GM12891 (cell line): ENCODE measurements at regions not wholly inside any gene's neighbourhood (a gene's known extent, or its start where the extent isn't known, plus 50 kb on each side); places are given as distances from the start of the nearest gene placed in this dataset.
A peak's percentile ranks its signal among the peaks of the same experiment; 100 is the strongest.

Source experiments
- DNase-seq: peaks from one replicate; pipeline ENCODE4 v3.0.0; 2011; ENCODE audit warnings: low spot score; ENCODE audit not compliant: insufficient read length
- FAIRE-seq: peaks from 2 replicates; lab custom pipeline; 2011; peaks lifted over from hg19 to GRCh38; lab: Jason Lieb, UNC
- PAX5 ChIP-seq: IDR thresholded peaks from 2 replicates; pipeline ENCODE4 v1.6.1; 2011; ENCODE audit warnings: low read length, moderate library complexity, mild to moderate bottlenecking; ENCODE audit not compliant: insufficient read depth, severe bottlenecking
- POLR2A ChIP-seq: IDR thresholded peaks from 2 replicates; pipeline ENCODE4 v1.6.1; 2011; ENCODE audit warnings: low read depth, low read length, control low read depth
- POLR2AphosphoS5 ChIP-seq: IDR thresholded peaks from 2 replicates; pipeline ENCODE4 v1.6.1; 2011; ENCODE audit warnings: low read depth, low read length, control low read depth
- POU2F2 ChIP-seq: IDR thresholded peaks from 2 replicates; pipeline ENCODE4 v1.6.1; 2011; ENCODE audit warnings: low read depth, mild to moderate bottlenecking, control low read depth, low read length, moderate library complexity
- SPI1 ChIP-seq: IDR thresholded peaks from 2 replicates; pipeline ENCODE4 v1.6.1; 2011; ENCODE audit warnings: low read depth, low read length, control low read depth
- TAF1 ChIP-seq: IDR thresholded peaks from 2 replicates; pipeline ENCODE4 v1.6.1; 2011; ENCODE audit warnings: low read depth, low read length, control low read depth

DNA sequence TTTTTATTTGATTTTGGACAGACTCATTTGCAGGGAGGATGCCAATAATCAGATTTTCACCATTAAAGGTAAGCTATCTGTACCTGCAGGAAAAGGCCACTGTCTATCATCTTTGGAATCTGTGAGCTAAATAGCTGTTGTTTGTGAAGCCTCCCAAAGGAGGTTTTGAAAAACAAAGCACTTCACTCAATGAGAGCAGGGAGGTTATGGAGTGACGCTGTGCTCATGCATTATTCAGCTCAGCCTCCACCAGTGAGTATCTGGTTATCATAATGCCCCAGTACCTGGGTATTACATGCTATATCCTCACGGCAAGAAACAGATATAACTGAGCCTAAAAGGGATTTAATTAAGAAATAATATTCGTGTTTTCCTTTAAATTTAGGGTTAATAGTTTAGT, 189.6 kb upstream of the PIK3C3 start:
- DNase-seq (no peak), FAIRE-seq (no peak)
- no peak for TF ChIP-seq PAX5
- TF ChIP-seq POLR2A, result no peak
- TF ChIP-seq POLR2AphosphoS5, result no peak
- TF ChIP-seq SPI1, result no peak
- TF ChIP-seq TAF1, result no peak

DNA sequence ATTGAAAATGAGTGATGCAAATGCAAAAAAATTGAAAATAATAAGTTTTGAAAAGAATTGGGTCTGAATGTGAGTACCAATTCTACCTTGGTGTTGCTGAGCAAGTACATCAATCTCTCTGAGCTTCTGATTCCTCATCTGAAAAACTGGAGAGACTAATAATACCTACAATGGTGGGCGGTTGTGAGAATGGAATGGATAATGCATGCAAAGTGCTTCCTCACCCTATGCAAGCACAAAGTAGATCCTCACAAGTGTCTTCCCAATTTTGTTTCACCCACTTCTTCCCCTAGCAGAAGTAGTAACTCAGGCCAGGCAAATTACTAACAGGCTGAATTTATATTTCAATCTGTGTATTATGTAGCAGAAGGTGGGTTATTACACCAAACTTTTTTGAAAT, 191.7 kb upstream of the PIK3C3 start:
- no peak for TF ChIP-seq TAF1
- no peak for TF ChIP-seq POLR2A
- TF ChIP-seq PAX5, result no peak
- no peak for TF ChIP-seq POLR2AphosphoS5
- TF ChIP-seq SPI1, result no peak
- FAIRE-seq, result no peak

DNA sequence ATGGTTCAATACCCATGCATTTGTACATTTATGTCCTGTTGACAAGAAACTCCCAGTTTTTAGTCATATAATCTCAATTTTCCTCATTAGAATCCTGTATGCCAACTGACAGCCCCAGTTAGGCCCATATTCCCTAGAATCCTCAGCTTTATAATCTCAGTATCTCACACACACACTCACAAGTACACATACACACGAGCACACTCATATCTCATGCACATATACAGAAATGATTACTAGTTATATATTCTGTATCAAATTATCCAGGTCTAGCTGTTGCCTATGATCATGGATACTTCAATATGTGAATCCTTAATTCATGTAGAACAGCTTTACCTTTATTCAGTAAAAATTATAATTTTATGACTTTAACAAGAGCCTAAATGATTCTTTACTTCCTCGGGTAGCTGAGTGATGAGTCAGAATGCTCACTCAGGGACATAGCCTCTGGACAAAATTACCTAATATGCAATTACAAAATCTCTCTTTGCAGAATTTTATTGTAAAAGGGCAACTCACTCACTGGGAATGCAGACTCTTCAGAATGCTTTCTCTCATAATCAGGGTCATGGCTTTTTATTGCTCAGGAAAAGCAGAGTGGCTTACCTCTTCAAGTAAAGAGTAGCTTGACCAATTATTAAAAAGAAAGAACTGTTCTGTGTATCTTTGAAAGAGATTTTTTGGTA, 193.6 kb upstream of the PIK3C3 start:
- DNase-seq (no peak), FAIRE-seq (no peak)
- TF ChIP-seq TAF1 (no peak), SPI1 (no peak), PAX5 (no peak), POLR2AphosphoS5 (no peak), POU2F2 (no peak), POLR2A (no peak)

More for the DNA sequence above, 191.7 kb upstream of the PIK3C3 start:
- no peak for DNase-seq

DNA sequence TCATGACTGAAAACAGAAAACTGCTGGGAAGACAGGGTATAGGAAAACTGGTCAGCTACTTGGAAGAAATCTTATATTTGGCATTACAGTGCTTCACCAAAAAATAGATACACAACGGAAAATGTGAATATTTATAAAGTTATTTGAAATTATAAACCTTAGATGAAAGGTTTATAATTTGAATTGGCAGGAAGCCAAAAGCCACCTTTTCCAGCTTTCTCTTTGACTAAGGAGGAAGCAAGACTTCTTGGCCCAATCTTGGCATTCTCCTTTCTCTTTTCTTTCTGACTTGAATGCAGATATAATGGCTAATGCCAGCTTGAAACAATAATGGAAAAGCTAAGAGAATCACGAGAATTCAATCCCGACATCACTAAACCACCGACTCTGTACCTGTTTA, 196.5 kb upstream of the PIK3C3 start:
- DNase-seq, result no peak
- no peak for TF ChIP-seq POU2F2
- TF ChIP-seq POLR2AphosphoS5, result no peak
- no peak for FAIRE-seq

DNA sequence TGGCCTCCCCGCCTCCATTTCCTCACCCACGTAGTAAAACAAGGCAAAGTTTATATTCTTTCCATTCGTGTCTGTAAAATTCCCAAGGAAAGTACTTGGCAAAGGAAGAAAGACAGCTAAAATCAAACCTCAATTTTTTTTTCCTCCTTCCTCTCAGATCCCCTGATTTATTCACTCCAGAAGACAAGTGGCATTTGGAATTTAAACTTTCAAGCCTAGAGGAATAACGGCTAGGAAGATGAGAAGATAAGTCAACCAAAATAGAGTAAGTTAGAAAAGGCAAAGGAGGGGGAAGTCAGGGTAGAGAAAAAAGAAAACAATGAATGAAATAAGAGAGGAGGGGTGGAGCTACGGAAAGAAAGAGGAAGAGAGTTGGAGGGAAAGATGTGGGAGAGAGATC, 198.9 kb upstream of the PIK3C3 start:
- TF ChIP-seq PAX5 (no peak), POU2F2 (no peak), POLR2A (no peak), SPI1 (no peak), POLR2AphosphoS5 (no peak), TAF1 (no peak)
- DNase-seq (no peak), FAIRE-seq (no peak)

DNA sequence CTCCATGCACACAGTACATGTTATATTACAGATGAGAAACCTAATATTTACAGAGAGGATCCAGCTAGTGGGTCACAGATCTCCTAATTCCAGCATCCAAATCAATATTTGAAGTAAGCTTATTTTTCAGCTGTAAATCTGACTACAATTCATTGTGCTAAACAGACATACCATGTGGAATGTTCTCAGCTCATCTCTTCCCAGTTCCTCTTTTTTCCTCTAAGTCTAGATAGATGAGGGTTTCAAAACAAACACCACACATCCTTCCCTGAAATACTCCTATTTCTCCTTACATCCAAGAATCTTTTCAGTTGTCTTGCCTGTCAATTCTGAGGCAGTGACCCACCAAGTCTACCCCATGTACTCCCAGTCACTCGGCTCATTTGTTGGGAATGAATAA, 200.7 kb upstream of the PIK3C3 start:
- DNase-seq, result no peak
- no peak for TF ChIP-seq TAF1
- peak; percentile 57 for TF ChIP-seq SPI1
- no peak for FAIRE-seq

DNA sequence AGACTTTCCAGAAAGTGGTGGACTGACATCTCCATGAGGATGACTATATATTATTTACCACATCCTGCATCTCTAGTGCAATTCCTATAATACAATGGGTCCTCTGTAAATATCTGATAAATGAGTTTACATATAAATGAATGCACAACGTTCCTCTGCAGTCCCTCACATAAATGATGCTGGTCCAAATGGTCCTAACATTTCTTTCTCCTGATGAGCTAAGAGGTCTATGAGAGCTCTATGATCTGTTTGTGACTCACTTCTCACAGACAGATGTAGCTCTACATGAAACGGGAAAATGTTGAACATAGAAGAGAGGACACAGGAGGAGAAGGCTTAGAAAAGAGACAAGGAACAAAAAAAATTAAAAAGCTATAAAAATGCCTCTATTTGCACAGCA, 201.2 kb upstream of the PIK3C3 start:
- FAIRE-seq (no peak), DNase-seq (no peak)
- no peak for TF ChIP-seq PAX5
- no peak for TF ChIP-seq SPI1
- TF ChIP-seq POLR2AphosphoS5, result no peak
- no peak for TF ChIP-seq TAF1
- TF ChIP-seq POU2F2, result no peak
- no peak for TF ChIP-seq POLR2A

DNA sequence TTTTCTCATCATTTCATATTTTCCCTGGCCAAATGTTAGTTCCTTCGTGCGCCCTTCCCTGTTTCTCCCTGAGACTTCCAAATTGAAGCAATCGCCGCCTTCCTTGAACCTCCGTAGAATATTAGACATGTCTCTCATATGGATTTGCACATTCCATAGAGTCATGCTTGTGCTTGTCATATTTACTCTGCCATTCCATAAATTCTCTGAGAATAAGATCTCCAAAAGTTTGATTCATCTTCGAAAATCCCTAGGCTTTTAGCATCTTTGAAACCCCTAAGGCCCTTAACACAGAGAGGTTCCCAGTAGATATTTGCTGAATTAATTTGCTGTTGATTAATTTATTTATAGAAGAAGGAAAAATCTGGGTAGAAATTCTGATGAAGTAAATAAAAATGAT, 202.2 kb upstream of the PIK3C3 start:
- DNase-seq (no peak), FAIRE-seq (no peak)
- TF ChIP-seq PAX5, result no peak
- TF ChIP-seq POLR2A, result no peak
- TF ChIP-seq POLR2AphosphoS5, result no peak
- TF ChIP-seq TAF1, result no peak
- no peak for TF ChIP-seq POU2F2

DNA sequence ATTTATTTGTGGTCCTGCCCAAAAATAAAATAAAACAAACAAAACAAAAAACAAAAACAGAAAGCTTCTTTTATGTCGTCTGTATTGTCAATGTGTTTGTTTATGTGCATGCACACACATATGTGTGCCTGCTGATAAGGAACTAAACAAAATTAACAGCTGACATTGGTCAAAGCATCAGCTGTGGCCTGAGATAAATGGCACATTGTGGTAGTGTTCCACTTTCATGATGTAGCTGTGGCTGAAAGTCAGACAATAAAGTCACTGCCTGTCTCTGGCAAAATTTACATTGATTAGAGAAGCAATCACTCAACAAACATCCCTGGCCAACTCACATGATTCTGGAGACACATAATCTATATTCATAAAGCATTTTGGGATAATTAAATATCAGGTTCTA, 203.4 kb upstream of the PIK3C3 start:
- no peak for DNase-seq
- TF ChIP-seq POLR2AphosphoS5 (no peak), TAF1 (no peak), POU2F2 (no peak), POLR2A (no peak), SPI1 (no peak), PAX5 (no peak)
- FAIRE-seq, result no peak

DNA sequence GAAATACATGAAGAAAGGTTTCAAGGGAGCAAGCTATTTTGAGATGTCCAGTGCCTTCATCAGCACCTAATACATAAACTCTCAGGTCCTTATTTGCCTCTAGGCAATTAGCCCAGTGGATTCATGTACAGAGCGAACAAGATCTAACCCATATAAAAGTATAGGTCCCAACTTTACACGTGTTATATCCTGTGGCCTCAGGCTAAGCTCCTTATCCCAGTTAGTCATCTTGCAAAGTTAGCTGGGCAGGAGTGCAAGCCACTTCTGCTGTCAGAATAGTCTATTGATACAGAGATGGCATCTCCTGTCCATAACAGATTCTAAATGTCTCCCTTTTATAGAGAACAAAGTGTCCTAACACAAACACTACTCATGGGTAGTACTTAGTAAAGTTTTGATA, 203.9 kb upstream of the PIK3C3 start:
- DNase-seq, result no peak
- no peak for TF ChIP-seq TAF1
- TF ChIP-seq POU2F2, result no peak
- no peak for TF ChIP-seq PAX5
- TF ChIP-seq POLR2A, result no peak
- TF ChIP-seq POLR2AphosphoS5, result no peak
- TF ChIP-seq SPI1, result no peak
- FAIRE-seq, result no peak

DNA sequence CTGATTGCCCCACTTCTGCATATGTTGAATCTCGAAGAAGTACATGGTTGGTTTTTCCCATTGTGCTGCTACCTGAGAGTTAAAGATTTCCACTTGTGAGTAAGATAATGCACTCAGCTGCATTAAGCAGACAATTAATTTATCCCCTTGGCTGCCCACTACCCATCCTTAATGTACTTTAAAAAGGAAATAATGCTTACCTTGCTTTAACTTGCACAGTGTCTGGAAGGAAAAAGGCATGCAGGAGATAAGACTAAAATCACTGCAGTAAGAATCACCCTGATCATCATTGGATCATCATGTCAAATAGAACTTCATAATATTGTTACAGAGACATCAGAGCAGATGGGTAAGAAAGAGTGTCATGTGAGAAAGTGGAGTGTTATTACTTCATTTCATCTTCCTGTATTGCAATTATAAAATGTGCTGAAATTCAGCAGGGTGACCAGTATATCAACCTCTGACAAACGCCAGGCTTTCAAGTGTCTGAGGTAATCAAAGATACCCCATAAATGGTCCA, 207.3 kb upstream of the PIK3C3 start:
- TF ChIP-seq POLR2A (no peak), POU2F2 (no peak), TAF1 (no peak), POLR2AphosphoS5 (no peak), PAX5 (no peak), SPI1 (no peak)
- DNase-seq (no peak), FAIRE-seq (no peak)
